ENCODE measurements at regions not wholly inside any gene's neighbourhood (a gene's known extent, or its start where the extent isn't known, plus 50 kb on each side); places are given as distances from the start of the nearest gene placed in this dataset.

- no peak for TF ChIP-seq SPI1 (IDR thresholded peaks at IDR 0.05; ENCODE audit: borderline replicate concordance, low read depth)
- TF ChIP-seq CTCF (IDR thresholded peaks at IDR 0.05; ENCODE audit: insufficient read depth, low read length) = no peak
- TF ChIP-seq REST (IDR thresholded peaks at IDR 0.05; ENCODE audit: insufficient replicate concordance, low read depth) = no peak
- no peak for TF ChIP-seq POLR2AphosphoS5 (IDR thresholded peaks at IDR 0.05; ENCODE audit: low read depth)
- TF ChIP-seq GABPA (IDR thresholded peaks at IDR 0.05; ENCODE audit: low read depth) = no peak
- Histone ChIP-seq H3K27me3 (ENCODE audit: insufficient read depth, poor library complexity, severe bottlenecking) (no peaks in the 10 kb centered on the region), H3K27ac (replicated peaks) (no peak overlapping the region), H3K4me3 (replicated peaks; ENCODE audit: insufficient read depth, low read length) (no peak overlapping the region)
- no peak for DNase-seq (ENCODE audit: low read depth in 1 of 2, low spot score in 1 of 2)
Observed at GRCh38 chr4:144799486-144799885, 153.5 kb downstream of the HHIP start.

GRCh38 chr4:144801731-144802130 lies 155.8 kb downstream of the HHIP start:
- TF ChIP-seq POLR2AphosphoS5 (IDR thresholded peaks at IDR 0.05; ENCODE audit: low read depth) (no peak), CTCF (IDR thresholded peaks at IDR 0.05; ENCODE audit: insufficient read depth, low read length) (no peak), GABPA (IDR thresholded peaks at IDR 0.05; ENCODE audit: low read depth) (no peak), SPI1 (IDR thresholded peaks at IDR 0.05; ENCODE audit: borderline replicate concordance, low read depth) (no peak), REST (IDR thresholded peaks at IDR 0.05; ENCODE audit: insufficient replicate concordance, low read depth) (no peak)
- H3K27ac ChIP-seq (replicated peaks) = no peak overlapping the region
- H3K4me3 ChIP-seq (replicated peaks; ENCODE audit: insufficient read depth, low read length) = no peak overlapping the region
- H3K27me3 ChIP-seq (ENCODE audit: insufficient read depth, poor library complexity, severe bottlenecking) = no peaks in the 10 kb centered on the region
- no peak for DNase-seq (ENCODE audit: low read depth in 1 of 2, low spot score in 1 of 2)

- no peaks in the 10 kb centered on the region for H3K27me3 ChIP-seq (ENCODE audit: insufficient read depth, poor library complexity, severe bottlenecking)
- DNase-seq (ENCODE audit: low read depth in 1 of 2, low spot score in 1 of 2) = no peak
- no peak for TF ChIP-seq CTCF (IDR thresholded peaks at IDR 0.05; ENCODE audit: insufficient read depth, low read length)
- TF ChIP-seq SPI1 (IDR thresholded peaks at IDR 0.05; ENCODE audit: borderline replicate concordance, low read depth) = no peak
- no peak for TF ChIP-seq GABPA (IDR thresholded peaks at IDR 0.05; ENCODE audit: low read depth)
- no peak overlapping the region for H3K27ac ChIP-seq (replicated peaks)
- no peak overlapping the region for H3K4me3 ChIP-seq (replicated peaks; ENCODE audit: insufficient read depth, low read length)
Observed at GRCh38 chr4:144808034-144808433, 162.1 kb downstream of the HHIP start.

GRCh38 chr4:144809056-144809640 lies 163.2 kb downstream of the HHIP start:
- no peak overlapping the region for H3K27ac ChIP-seq (replicated peaks)
- no peak overlapping the region for H3K4me3 ChIP-seq (replicated peaks; ENCODE audit: insufficient read depth, low read length)
- TF ChIP-seq REST (IDR thresholded peaks at IDR 0.05; ENCODE audit: insufficient replicate concordance, low read depth) (no peak), GABPA (IDR thresholded peaks at IDR 0.05; ENCODE audit: low read depth) (no peak), POLR2AphosphoS5 (IDR thresholded peaks at IDR 0.05; ENCODE audit: low read depth) (no peak), SPI1 (IDR thresholded peaks at IDR 0.05; ENCODE audit: borderline replicate concordance, low read depth) (no peak), CTCF (IDR thresholded peaks at IDR 0.05; ENCODE audit: insufficient read depth, low read length) (no peak)
- no peaks in the 10 kb centered on the region for H3K27me3 ChIP-seq (ENCODE audit: insufficient read depth, poor library complexity, severe bottlenecking)
- DNase-seq (ENCODE audit: low read depth in 1 of 2, low spot score in 1 of 2) = no peak
